ENCODE measurements at regions not wholly inside any gene's neighbourhood (a gene's known extent, or its start where the extent isn't known, plus 50 kb on each side); places are given as distances from the start of the nearest gene placed in this dataset.
A peak's percentile ranks its signal among the peaks of the same experiment; 100 is the strongest.
"Not testable (repeated sequence)": the region's sequence is repeated elsewhere in the genome, so short reads cannot be mapped to it uniquely, and the experiment has no call there.

DNA sequence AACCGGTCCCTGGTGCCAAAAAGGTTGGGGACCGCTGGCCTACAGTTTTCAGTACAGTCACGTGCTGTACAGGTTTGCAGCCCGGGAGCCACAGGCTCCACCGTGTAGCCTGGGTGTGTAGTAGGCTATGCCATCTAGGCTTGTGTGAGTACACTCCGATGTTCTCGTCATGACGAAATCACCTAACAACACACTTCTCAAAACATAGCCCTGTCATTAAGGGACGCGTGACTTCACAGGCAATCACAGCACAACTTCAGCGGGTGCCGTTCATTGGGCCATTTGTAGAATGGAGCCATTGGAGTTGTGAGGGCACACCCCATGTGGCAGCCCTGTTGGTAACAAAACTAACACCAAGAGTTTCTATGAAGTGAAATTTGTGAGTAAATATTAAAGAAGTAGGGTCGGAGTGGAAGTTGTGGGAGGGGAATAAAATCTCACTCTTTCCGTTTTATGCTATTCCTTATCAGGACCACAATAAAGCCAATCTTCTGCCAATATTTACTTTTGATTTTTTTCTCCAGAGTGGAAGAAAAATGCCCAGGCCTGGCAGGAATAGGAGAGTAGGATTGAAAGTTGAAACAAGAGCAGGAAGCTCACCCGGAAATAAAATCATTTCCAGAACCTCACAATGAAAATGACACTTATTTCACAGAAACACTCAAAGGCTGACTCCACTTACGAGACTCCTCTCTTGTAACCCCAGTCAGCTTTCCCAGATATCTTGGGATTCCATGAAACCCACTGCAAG lies 63.7 kb upstream of the PTPN1 start:
- H3K27me3 ChIP-seq: no peaks in the 10 kb centered on the region
- DNase-seq: no peak
- no peaks in the 10 kb centered on the region for H3K36me3 ChIP-seq (replicated peaks in 1 of 2)
- no peak for TF ChIP-seq POLR2A (IDR thresholded peaks at IDR 0.05)
- TF ChIP-seq, protein P1, sequence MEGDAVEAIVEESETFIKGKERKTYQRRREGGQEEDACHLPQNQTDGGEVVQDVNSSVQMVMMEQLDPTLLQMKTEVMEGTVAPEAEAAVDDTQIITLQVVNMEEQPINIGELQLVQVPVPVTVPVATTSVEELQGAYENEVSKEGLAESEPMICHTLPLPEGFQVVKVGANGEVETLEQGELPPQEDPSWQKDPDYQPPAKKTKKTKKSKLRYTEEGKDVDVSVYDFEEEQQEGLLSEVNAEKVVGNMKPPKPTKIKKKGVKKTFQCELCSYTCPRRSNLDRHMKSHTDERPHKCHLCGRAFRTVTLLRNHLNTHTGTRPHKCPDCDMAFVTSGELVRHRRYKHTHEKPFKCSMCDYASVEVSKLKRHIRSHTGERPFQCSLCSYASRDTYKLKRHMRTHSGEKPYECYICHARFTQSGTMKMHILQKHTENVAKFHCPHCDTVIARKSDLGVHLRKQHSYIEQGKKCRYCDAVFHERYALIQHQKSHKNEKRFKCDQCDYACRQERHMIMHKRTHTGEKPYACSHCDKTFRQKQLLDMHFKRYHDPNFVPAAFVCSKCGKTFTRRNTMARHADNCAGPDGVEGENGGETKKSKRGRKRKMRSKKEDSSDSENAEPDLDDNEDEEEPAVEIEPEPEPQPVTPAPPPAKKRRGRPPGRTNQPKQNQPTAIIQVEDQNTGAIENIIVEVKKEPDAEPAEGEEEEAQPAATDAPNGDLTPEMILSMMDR (IDR thresholded peaks at IDR 0.05): no peak
- H3K27ac ChIP-seq: peak overlapping the region in 1 of 5 donors; percentile 6
- peaks cover 6 to 14% of the 10 kb centered on the region in 2 donors for H3K4me1 ChIP-seq (replicated peaks in 1 of 2)
- no peaks in the 10 kb centered on the region for H3K9me3 ChIP-seq (replicated peaks in 1 of 3)
- H3K4me3 ChIP-seq: no peak overlapping the region
- WGBS, 4 donors: 78 to 86% (median 82%) methylated on average over 16 of the region's 16 CpGs
- intact Hi-C loops (cut with DNase I): no loop called here

DNA sequence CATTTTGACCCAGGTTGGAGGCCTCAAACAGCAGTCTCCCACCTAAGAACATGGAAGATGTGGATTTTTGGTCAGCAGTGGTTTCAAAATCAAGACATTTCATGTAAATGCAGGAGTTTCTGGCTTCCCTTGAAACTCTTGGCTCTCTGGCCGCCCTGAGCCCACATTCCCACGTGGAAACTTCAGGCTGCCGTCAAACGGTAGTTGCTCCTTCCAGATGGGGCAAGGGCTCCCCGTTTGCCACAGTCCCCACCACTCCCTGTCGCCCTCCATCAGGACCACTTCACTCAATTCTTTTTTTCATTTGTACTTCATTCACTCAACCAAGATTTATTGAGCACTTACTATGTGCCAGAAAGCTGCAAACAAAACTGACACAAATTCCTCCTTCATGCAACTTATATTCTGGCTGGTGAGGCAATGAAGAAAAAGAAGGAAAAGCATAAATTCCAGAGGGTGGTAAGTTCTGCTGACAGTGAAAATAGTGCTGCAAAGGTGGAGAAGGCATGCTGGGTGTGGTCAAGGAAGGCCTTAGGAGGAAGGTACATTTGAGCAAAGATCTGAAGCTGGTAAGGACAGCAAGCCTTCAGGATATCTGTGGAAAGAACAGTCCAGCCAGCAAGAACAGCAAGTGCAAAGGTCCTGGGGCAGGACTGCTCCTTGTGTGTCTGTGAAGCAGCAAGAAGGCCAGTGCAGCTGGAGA lies 62.9 kb upstream of the PTPN1 start:
- Histone ChIP-seq H3K36me3 (replicated peaks in 1 of 2) (no peaks in the 10 kb centered on the region), H3K4me1 (replicated peaks in 1 of 2) (peaks cover 13 to 14% of the 10 kb centered on the region in 2 donors), H3K27ac (peak overlapping the region in 1 of 5 donors; percentile 3), H3K4me3 (no peak overlapping the region), H3K27me3 (no peaks in the 10 kb centered on the region), H3K9me3 (replicated peaks in 1 of 3) (no peaks in the 10 kb centered on the region)
- 87 to 91% (median 90%) methylated on average over 6 of the region's 6 CpGs for WGBS, 4 donors
- no peak for DNase-seq
- no peak for TF ChIP-seq POLR2A (IDR thresholded peaks at IDR 0.05)
- TF ChIP-seq, protein P1 (IDR thresholded peaks at IDR 0.05): no peak
- intact Hi-C loops (cut with DNase I): no loop called here

DNA sequence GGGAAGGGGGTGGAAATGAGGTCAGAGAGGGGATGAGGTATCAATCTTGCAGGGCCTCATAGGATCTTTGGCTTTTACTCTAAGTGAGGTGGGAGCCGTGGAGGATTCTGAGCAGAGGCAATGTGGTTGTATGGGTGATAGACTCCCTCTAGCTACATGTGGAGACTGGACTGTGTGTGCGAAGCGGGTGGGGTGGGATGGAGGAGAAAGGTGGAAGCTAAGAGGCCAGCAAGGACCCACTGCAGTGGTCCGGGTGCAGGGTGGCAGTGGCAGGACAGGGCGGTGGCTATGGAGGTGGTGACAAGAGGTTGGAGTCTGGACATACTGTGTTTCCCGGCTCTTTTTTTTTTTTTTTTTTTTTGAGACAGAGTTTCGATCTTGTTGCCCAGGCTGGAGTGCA lies 62.4 kb upstream of the PTPN1 start:
- Histone ChIP-seq H3K27ac (no peak overlapping the region), H3K36me3 (replicated peaks in 1 of 2) (no peaks in the 10 kb centered on the region), H3K4me3 (no peak overlapping the region), H3K4me1 (replicated peaks in 1 of 2) (peaks cover 13 to 14% of the 10 kb centered on the region in 2 donors), H3K27me3 (no peaks in the 10 kb centered on the region), H3K9me3 (replicated peaks in 1 of 3) (no peaks in the 10 kb centered on the region)
- intact Hi-C loops (cut with DNase I): no loop called here
- 87 to 96% (median 92%) methylated on average over 7 of the region's 7 CpGs for WGBS, 4 donors
- DNase-seq: no peak
- TF ChIP-seq, protein P1 (IDR thresholded peaks at IDR 0.05): no peak
- no peak for TF ChIP-seq POLR2A (IDR thresholded peaks at IDR 0.05)

DNA sequence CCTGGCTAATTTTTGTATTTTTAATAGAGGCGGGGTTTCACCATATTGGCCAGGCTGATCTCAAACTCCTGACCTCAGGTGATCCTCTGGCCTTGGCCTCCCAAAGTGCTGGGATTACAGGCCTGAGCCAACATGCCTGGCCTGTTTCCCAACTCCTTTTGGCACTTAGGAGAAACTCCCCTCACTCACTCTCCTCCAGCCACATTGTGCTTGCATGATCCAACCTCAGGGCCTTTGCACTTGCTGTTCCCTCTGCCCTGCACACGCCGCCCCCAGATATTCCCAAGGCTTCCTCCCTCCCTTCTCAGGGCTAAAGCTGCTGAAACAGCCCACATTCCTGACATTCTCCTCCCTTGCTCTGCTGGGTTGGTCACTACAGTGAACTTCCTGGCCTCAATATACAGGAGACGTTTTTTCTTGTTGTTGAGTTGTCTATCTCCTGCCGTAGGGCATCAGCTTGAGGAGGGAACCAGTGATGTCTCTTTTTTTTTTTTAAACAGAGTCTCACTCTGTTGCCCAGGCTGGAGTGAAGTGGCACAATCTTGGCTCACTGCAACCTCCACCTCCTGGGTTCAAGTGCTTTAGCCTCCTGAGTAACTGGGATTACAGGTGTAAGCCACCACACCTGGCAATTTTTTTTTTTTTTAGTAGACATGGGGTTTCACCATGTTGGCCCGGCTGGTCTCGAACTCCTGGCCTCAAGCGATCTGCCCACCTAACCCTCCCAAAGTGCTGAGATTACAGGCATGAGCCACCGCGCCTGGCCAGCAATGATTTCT lies 61.4 kb upstream of the PTPN1 start:
- WGBS, 4 donors: 82 to 91% (median 88%) methylated on average over 9 to 10 of the region's 10 CpGs
- H3K4me3 ChIP-seq; intact Hi-C loops (cut with DNase I); H3K27ac ChIP-seq; H3K36me3 ChIP-seq (replicated peaks in 1 of 2); DNase-seq; H3K27me3 ChIP-seq; H3K9me3 ChIP-seq (replicated peaks in 1 of 3): not testable (repeated sequence)
- H3K4me1 ChIP-seq (replicated peaks in 1 of 2): peaks cover 13 to 14% of the 10 kb centered on the region in 2 donors

All from adrenal gland (tissue), 9 donors.